ENCODE measurements at regions not wholly inside any gene's neighbourhood (a gene's known extent, or its start where the extent isn't known, plus 50 kb on each side); places are given as distances from the start of the nearest gene placed in this dataset.

DNA sequence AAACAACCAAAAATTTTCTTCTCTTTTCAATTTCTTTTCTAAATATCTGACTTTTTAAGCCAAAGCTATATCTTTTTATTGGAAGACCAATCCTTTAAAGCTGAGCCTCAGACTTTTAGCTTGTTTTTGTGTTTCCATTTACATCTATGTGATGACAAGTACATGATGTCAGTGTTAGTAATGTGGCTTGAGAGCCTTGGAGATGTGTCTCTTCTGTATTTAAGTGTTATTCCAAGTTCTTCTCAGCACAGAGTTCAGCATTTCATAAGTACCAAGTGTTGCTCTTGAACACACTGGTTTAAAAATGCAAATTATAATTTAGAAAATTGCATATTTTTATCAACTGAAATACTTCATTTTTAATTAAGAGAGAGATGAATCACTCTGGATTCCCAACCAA is 948.9 kb upstream of the FLRT2 start:
- H3K27me3 Mint-ChIP-seq (ENCODE audit: low read depth), result no peaks in the 10 kb centered on the region
- no peak for DNase-seq
- peaks cover 8% of the 10 kb centered on the region for H3K9me3 Mint-ChIP-seq
- no peak overlapping the region for H3K4me3 Mint-ChIP-seq
- H3K4me1 Mint-ChIP-seq (ENCODE audit: low read depth), result no peaks in the 10 kb centered on the region
- no peak for ATAC-seq
- no peaks in the 10 kb centered on the region for H3K36me3 Mint-ChIP-seq (ENCODE audit: insufficient read depth)

DNA sequence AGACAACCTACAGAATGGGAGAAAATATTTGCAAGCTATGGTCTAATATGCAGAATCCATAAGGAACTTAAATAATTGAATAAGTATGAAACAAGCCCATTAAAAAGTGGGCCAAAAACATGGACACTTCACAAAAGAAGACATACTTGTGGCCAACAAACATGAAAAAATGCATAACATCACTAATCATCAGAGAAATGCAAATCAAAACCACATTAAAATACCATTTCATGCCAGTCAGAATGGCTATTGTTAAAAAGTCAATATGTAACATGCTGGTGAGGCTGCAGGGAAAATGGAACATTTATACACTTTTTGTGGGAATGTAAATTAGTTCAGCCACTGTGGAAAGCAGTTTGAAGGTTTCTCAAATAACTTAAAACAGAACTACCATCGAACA is 945.4 kb upstream of the FLRT2 start:
- no peaks in the 10 kb centered on the region for H3K36me3 Mint-ChIP-seq (ENCODE audit: insufficient read depth)
- H3K4me3 Mint-ChIP-seq, result no peak overlapping the region
- ATAC-seq (no peak), DNase-seq (no peak)
- H3K4me1 Mint-ChIP-seq (ENCODE audit: low read depth), result no peaks in the 10 kb centered on the region
- peaks cover 15% of the 10 kb centered on the region for H3K9me3 Mint-ChIP-seq
- no peaks in the 10 kb centered on the region for H3K27me3 Mint-ChIP-seq (ENCODE audit: low read depth)

DNA sequence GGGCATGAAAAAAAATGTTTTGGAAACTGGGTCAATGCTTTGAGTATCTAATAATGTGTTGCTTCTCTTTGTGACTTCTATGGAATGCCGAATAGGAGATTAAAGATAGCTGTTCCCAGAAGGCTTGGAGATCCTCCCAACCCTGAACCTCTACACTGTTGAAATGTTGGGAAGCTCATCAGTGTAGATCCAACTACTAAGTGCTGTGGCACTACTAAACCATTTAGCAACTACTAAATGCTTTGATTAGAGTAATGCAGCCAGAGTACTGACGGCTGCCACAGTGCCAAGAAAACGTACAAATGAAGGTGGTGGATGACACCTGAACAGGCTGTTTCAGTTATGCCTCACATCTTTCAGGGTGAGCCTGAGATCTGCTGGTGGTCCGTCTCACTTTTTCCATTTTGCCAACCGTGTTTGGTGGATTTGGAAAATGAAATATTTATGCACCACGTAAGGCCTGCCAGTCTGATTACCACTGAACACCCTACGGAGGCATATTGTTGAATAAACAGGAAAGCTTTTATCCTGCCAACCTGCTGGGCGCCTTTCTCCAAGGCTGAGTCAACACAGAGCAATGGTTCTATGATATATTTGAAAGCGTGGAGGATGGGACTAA is 938.0 kb upstream of the FLRT2 start:
- Mint-ChIP-seq H3K4me1 (ENCODE audit: low read depth) (no peaks in the 10 kb centered on the region), H3K27me3 (ENCODE audit: low read depth) (no peaks in the 10 kb centered on the region)
- no peak for ATAC-seq

DNA sequence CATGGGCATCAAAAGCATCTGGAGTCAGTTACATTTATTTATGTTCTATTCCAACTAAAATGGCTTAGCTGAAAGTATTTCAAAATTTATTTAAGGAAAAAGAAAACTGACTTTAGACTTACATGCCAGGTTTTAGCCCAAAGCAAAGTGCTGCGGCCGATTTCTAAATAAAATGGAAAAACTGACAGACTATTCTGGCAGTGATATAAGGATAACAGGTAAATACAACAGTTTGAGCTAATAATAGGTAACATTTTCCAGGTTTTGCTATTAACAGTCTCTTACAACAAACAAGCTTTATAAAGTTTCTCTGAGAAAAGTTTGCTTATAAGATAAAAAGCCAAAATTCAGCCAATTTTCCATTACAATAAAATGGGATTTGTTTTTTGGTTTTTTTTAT is 937.2 kb upstream of the FLRT2 start:
- no peak for ATAC-seq
- DNase-seq, result no peak
- H3K4me3 Mint-ChIP-seq, result no peak overlapping the region
- H3K36me3 Mint-ChIP-seq (ENCODE audit: insufficient read depth), result no peaks in the 10 kb centered on the region
- H3K4me1 Mint-ChIP-seq (ENCODE audit: low read depth), result no peaks in the 10 kb centered on the region
- peaks cover 3% of the 10 kb centered on the region for H3K9me3 Mint-ChIP-seq
- no peaks in the 10 kb centered on the region for H3K27me3 Mint-ChIP-seq (ENCODE audit: low read depth)

More for the DNA sequence above, 938.0 kb upstream of the FLRT2 start:
- Mint-ChIP-seq H3K36me3 (ENCODE audit: insufficient read depth) (no peaks in the 10 kb centered on the region), H3K9me3 (peaks cover 8% of the 10 kb centered on the region), H3K4me3 (no peak overlapping the region)
- DNase-seq, result no peak

DNA sequence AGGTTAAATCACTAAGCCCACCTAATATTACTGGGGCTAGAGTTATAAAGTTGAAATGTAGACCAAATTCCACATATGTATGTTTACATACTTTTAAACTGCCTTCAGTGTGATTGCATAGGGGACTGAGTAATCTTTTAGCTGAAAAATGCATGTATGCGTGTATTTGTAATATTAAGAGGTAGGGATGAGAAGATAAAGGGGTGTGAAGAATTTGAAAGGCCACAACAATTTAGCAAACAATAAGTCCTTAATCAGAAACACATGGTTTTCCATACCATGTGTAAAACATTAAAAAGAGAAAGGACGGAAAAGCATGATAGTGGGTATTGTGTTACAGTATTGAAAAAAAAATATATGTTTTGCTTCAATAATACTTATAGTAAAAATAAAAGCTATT is 919.9 kb upstream of the FLRT2 start:
- no peaks in the 10 kb centered on the region for H3K27me3 Mint-ChIP-seq (ENCODE audit: low read depth)
- no peak for DNase-seq
- H3K36me3 Mint-ChIP-seq (ENCODE audit: insufficient read depth), result no peaks in the 10 kb centered on the region
- peaks cover 12% of the 10 kb centered on the region for H3K9me3 Mint-ChIP-seq
- H3K4me1 Mint-ChIP-seq (ENCODE audit: low read depth), result no peaks in the 10 kb centered on the region
- no peak for ATAC-seq
- H3K4me3 Mint-ChIP-seq, result no peak overlapping the region

GRCh38 chr14:84622357-84622756 is 907.6 kb upstream of the FLRT2 start:
- ATAC-seq (no peak), DNase-seq (no peak)
- Mint-ChIP-seq H3K4me1 (ENCODE audit: low read depth) (no peaks in the 10 kb centered on the region), H3K9me3 (peaks cover 9% of the 10 kb centered on the region), H3K4me3 (no peak overlapping the region), H3K27me3 (ENCODE audit: low read depth) (no peaks in the 10 kb centered on the region), H3K36me3 (ENCODE audit: insufficient read depth) (no peaks in the 10 kb centered on the region)

- H3K4me1 Mint-ChIP-seq (ENCODE audit: low read depth), result no peaks in the 10 kb centered on the region
- ATAC-seq (no peak), DNase-seq (no peak)
- H3K9me3 Mint-ChIP-seq, result peaks cover 4% of the 10 kb centered on the region
- H3K27me3 Mint-ChIP-seq (ENCODE audit: low read depth), result no peaks in the 10 kb centered on the region
- no peak overlapping the region for H3K4me3 Mint-ChIP-seq
- H3K36me3 Mint-ChIP-seq (ENCODE audit: insufficient read depth), result no peaks in the 10 kb centered on the region
Measured at GRCh38 chr14:84643446-84643845, 886.5 kb upstream of the FLRT2 start.

DNA sequence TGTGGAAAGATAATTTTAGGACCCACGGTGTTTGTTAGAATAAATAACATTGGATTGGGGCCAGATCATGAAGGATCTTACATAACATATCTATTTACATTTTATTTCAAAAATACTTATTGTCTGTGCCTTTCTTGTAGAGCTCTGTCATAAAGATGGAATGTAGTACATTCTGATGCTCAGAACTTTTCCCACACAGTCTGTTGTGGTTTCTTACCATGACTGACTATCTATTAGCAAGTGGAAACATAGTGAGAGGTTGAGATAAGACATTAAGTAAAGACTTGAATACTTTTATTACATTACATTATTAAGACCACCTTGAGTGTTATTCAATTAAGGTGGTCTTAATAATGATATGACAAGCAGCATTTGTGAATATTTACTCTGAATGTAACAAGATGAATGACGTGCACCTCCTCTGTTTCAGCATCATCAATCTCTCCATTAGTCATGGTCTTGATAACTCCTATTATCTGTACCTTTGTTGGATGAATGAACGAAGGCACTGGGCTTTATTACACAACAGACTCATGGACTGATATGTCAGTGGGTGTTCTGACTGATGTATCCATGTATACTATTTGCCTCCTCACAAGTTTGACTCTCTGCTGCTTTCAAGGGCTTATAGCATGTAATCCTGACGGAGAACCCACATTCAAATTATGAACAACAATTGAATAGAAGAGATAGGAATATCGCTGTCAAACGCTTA is 883.0 kb upstream of the FLRT2 start:
- Mint-ChIP-seq H3K4me3 (no peak overlapping the region), H3K4me1 (ENCODE audit: low read depth) (no peaks in the 10 kb centered on the region), H3K27me3 (ENCODE audit: low read depth) (no peaks in the 10 kb centered on the region), H3K36me3 (ENCODE audit: insufficient read depth) (no peaks in the 10 kb centered on the region), H3K9me3 (peaks cover 4% of the 10 kb centered on the region)
- ATAC-seq (no peak), DNase-seq (no peak)

DNA sequence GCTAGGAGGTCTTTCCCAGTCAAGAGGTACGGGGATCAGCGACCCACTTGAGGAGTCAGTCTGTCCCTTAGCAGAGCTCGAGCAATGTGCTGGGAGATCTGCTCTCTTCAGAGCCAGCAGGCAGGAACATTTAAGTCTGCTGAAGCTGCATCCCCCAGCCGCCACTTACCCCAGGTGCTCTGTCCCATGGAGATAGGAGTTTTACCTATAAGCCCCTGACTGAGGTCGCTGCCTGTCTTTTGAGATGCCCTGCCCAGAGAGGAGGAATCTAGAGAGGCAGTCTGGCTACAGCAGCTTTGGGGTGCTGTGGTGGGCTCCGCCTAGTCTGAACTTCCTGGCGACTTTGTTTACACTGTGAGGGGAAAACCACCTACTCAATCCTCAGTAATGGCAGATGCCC is 874.9 kb upstream of the FLRT2 start:
- DNase-seq, result no peak
- no peaks in the 10 kb centered on the region for H3K27me3 Mint-ChIP-seq (ENCODE audit: low read depth)
- no peaks in the 10 kb centered on the region for H3K4me1 Mint-ChIP-seq (ENCODE audit: low read depth)
- no peak for ATAC-seq
- no peak overlapping the region for H3K4me3 Mint-ChIP-seq
- peaks cover 23% of the 10 kb centered on the region for H3K9me3 Mint-ChIP-seq
- H3K36me3 Mint-ChIP-seq (ENCODE audit: insufficient read depth), result no peaks in the 10 kb centered on the region

GRCh38 chr14:84657911-84658310 is 872.0 kb upstream of the FLRT2 start:
- Mint-ChIP-seq H3K4me3 (no peak overlapping the region), H3K9me3 (peaks cover 35% of the 10 kb centered on the region), H3K4me1 (ENCODE audit: low read depth) (no peaks in the 10 kb centered on the region), H3K27me3 (ENCODE audit: low read depth) (no peaks in the 10 kb centered on the region), H3K36me3 (ENCODE audit: insufficient read depth) (no peaks in the 10 kb centered on the region)
- no peak for DNase-seq
- no peak for ATAC-seq

GRCh38 chr14:84670796-84671195 is 859.1 kb upstream of the FLRT2 start:
- H3K36me3 Mint-ChIP-seq (ENCODE audit: insufficient read depth), result no peaks in the 10 kb centered on the region
- no peaks in the 10 kb centered on the region for H3K27me3 Mint-ChIP-seq (ENCODE audit: low read depth)
- no peak for DNase-seq
- no peak overlapping the region for H3K4me3 Mint-ChIP-seq
- H3K4me1 Mint-ChIP-seq (ENCODE audit: low read depth), result no peaks in the 10 kb centered on the region
- peaks cover 3% of the 10 kb centered on the region for H3K9me3 Mint-ChIP-seq
- no peak for ATAC-seq

DNA sequence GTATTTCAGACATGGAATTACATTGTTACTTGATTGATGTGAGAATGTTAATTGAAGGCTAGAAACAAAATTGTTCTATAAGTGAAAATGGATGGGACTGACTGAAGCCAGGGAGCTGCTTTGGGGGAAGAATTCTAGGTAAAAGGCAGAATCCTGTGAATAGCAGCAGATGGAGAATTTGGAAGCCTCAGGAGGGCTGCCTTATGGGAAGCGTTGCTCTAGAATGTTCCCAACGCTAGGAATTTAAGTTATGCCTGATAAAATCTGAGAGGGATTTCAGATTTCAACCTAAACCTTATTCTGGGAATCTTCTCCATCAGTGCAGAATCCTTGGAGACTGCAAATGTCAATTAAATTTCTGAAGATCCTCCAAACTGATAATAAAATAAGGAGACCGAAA is 858.2 kb upstream of the FLRT2 start:
- Mint-ChIP-seq H3K27me3 (ENCODE audit: low read depth) (no peaks in the 10 kb centered on the region), H3K4me3 (no peak overlapping the region), H3K36me3 (ENCODE audit: insufficient read depth) (no peaks in the 10 kb centered on the region), H3K9me3 (peaks cover 3% of the 10 kb centered on the region), H3K4me1 (ENCODE audit: low read depth) (no peaks in the 10 kb centered on the region)
- ATAC-seq (no peak), DNase-seq (no peak)

- no peaks in the 10 kb centered on the region for H3K4me1 Mint-ChIP-seq (ENCODE audit: low read depth)
- H3K36me3 Mint-ChIP-seq (ENCODE audit: insufficient read depth), result no peaks in the 10 kb centered on the region
- ATAC-seq, result no peak
- H3K27me3 Mint-ChIP-seq (ENCODE audit: low read depth), result no peaks in the 10 kb centered on the region
- H3K4me3 Mint-ChIP-seq, result no peak overlapping the region
- DNase-seq, result no peak
- peaks cover 3% of the 10 kb centered on the region for H3K9me3 Mint-ChIP-seq
Measured at GRCh38 chr14:84674636-84675035, 855.3 kb upstream of the FLRT2 start.

DNA sequence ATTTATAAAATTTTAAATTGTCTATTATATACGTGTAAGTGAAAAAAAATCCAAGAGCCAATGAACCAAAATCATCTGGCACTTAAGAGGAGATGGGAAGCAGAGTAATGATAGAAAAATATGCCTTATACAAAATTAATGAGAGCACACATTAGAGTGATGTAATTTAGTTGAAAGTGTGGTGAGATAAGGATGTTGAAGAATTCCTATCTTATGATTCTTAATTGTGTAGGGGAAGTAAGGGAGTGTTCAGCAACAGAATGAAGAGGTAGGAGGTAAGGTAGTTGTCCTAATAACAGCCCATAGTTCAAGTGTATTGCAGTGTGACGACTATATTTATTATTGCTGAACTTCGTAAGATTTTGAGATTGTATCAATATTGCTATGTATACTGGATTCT is 843.4 kb upstream of the FLRT2 start:
- ATAC-seq, result no peak
- Mint-ChIP-seq H3K36me3 (ENCODE audit: insufficient read depth) (no peaks in the 10 kb centered on the region), H3K4me3 (no peak overlapping the region), H3K27me3 (ENCODE audit: low read depth) (no peaks in the 10 kb centered on the region), H3K4me1 (ENCODE audit: low read depth) (no peaks in the 10 kb centered on the region), H3K9me3 (peaks cover 17% of the 10 kb centered on the region)
- DNase-seq, result no peak

DNA sequence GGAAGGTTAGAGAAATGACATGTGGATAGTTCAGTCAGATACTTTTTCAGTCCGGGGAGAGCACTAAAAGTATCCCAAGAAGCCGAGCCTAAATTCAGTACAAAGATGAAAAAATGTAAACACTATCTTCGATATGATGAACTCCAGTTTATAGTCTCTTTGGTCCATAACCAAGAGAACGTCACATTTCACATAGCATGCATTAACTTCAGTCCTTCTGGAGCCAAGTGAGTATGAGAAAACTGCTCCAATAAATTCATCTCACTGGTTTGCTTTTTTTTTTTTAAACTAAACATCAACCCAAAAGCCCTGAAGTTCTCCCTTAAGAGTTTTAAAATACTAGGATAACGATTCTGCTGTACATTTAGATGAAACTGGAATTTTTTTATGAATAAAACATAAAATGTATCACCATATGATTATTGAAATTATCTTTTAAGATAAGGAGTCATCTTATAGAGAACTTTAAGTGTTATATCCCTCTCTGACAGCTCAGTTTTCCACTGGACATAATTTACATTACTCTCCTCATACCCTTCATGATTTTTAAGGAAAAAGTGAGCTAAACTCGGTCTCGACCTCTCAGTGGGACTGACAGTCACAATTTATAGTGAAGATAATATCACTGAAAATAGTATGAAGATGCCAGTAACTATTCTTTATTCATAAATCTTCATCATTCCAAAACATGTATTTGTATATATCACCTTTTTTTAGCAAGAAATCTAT is 841.5 kb upstream of the FLRT2 start:
- no peak for ATAC-seq
- Mint-ChIP-seq H3K9me3 (peaks cover 8% of the 10 kb centered on the region), H3K36me3 (ENCODE audit: insufficient read depth) (no peaks in the 10 kb centered on the region), H3K4me1 (ENCODE audit: low read depth) (no peaks in the 10 kb centered on the region), H3K27me3 (ENCODE audit: low read depth) (no peaks in the 10 kb centered on the region), H3K4me3 (no peak overlapping the region)
- no peak for DNase-seq
